Naive B cell (primary cell): ENCODE measurements at regions not wholly inside any gene's neighbourhood (a gene's known extent, or its start where the extent isn't known, plus 50 kb on each side); places are given as distances from the start of the nearest gene placed in this dataset.
"Not testable (repeated sequence)": the region's sequence is repeated elsewhere in the genome, so short reads cannot be mapped to it uniquely, and the experiment has no call there.

Source experiments
- ATAC-seq, 2 donors: fragments of 150-1000 bp; cut with Tn5 transposase; 2 replicates each; pipeline ENCODE4 v1.10.0; 2021; ENCODE audit warnings: low read depth in 2 of 2, mild to moderate bottlenecking in 2 of 2, moderate library complexity in 2 of 2
- DNase-seq: peaks from one replicate; pipeline ENCODE4 v3.0.0; 2022
- H3K27ac Mint-ChIP-seq, 6 donors: one replicate each; pipeline ENCODE4 v1.8.0; 2020 to 2022; ENCODE audit warnings: mild to moderate bottlenecking in 6 of 6, mixed read lengths in 6 of 6, moderate library complexity in 5 of 6, inconsistent platforms in 2 of 6
- H3K27me3 Mint-ChIP-seq, 3 donors: one replicate each; pipeline ENCODE4 v1.8.0; 2021 to 2022; ENCODE audit warnings: mixed read lengths in 3 of 3, mild to moderate bottlenecking in 1 of 3
- H3K36me3 Mint-ChIP-seq, 2 donors: one replicate each; pipeline ENCODE4 v1.8.0; 2020 to 2022; ENCODE audit warnings: mixed read lengths in 2 of 2, inconsistent platforms in 1 of 2, mild to moderate bottlenecking in 1 of 2
- H3K4me1 Mint-ChIP-seq, 3 donors: one replicate each; pipeline ENCODE4 v1.8.0; 2020 to 2022; ENCODE audit warnings: mixed read lengths in 3 of 3, inconsistent platforms in 1 of 3, mild to moderate bottlenecking in 1 of 3, moderate library complexity in 1 of 3
- H3K4me3 Mint-ChIP-seq, 8 donors: one replicate each; pipeline ENCODE4 v1.8.0; 2020 to 2022; ENCODE audit warnings: mild to moderate bottlenecking in 8 of 8, mixed read lengths in 8 of 8, moderate library complexity in 8 of 8, inconsistent platforms in 2 of 8
- H3K9me3 Mint-ChIP-seq, 7 donors: one replicate each; pipeline ENCODE4 v1.8.0; 2020 to 2022; ENCODE audit warnings: mixed read lengths in 7 of 7, mild to moderate bottlenecking in 5 of 7, inconsistent platforms in 2 of 7, moderate library complexity in 1 of 7

DNA sequence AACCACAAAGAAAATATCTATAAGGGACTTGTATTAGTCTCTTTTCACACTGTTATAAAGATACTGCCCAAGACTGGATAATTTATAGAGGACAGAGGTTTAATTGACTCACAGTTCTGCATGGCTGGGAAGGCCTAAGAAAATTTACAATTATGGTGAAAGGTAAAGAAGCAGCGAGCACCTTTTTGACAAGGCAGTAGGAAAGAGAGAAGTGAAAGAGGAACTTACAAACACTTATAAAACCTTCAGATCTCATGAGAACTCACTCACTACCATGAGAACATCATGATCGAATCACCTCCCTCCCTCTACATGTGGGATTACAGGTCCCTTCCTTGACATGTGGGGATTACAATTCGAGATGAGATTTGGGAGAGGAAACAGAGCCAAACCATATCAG is 856.0 kb downstream of the TRAM1L1 start:
- Mint-ChIP-seq H3K27me3 (no peaks in the 10 kb centered on the region), H3K27ac (no peak overlapping the region), H3K36me3 (no peaks in the 10 kb centered on the region), H3K4me3 (no peak overlapping the region), H3K9me3 (peaks cover 0 to 22% (median 3%) of the 10 kb centered on the region in 7 donors), H3K4me1 (no peaks in the 10 kb centered on the region)
- no peak for DNase-seq
- ATAC-seq = no peak

DNA sequence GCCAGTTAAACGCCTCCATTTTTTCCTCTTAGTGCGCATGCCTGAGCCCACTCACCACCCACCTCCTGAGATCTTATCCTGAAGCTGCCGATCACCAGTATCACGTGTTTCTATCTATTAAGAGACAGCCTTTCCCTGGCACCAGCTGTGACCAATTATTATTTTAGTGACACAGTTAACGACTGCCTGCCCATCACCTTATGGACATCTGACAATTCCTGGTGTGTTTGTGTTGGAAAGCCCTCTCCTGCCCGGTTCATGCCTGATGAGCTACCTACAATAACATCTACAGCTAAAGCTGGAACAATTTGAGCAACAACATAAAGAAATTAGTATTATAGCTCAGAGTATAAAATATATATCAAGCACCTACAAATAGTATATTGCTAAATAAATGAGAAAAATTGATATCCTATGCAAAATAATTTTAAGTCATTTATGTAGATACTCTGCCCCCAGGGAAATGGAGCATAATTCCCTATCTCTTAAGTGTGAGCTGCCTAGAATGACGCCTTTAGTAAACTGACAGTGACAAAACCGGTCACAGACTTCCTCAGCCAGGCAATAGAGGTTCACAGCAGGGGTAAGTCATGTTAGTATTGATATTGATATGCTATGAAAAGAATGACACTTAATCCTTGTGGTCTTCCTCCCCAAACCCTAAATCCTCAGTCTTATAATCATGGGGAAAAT is 862.2 kb downstream of the TRAM1L1 start:
- DNase-seq (no peak), ATAC-seq (no peak)
- no peaks in the 10 kb centered on the region for H3K27me3 Mint-ChIP-seq
- no peaks in the 10 kb centered on the region for H3K36me3 Mint-ChIP-seq
- H3K4me3 Mint-ChIP-seq = no peak overlapping the region
- peaks cover 0 to 8% (median 3%) of the 10 kb centered on the region in 7 donors for H3K9me3 Mint-ChIP-seq
- H3K4me1 Mint-ChIP-seq = no peaks in the 10 kb centered on the region
- no peak overlapping the region for H3K27ac Mint-ChIP-seq

DNA sequence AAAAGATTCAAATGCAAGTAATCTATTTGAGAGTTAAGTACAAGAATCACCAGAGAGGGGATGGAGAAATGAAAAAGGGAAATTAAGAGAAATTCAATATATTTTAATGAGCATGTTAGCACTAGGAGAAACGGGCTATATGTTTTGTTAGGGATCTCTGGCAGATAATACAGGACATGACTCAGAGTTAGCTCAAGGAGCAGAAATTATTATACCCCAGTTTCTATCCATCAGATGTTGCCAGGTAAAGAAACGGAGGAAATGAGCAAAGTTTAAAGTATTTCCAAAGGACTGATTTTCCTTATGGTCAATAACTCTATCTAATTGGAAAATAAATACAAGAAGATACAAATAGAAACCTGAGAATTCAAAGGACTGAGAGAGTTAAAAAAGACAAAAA is 867.6 kb downstream of the TRAM1L1 start:
- peaks cover 0 to 7% (median 1%) of the 10 kb centered on the region in 7 donors for H3K9me3 Mint-ChIP-seq
- H3K4me3 Mint-ChIP-seq = no peak overlapping the region
- no peaks in the 10 kb centered on the region for H3K27me3 Mint-ChIP-seq
- H3K4me1 Mint-ChIP-seq = no peaks in the 10 kb centered on the region
- H3K27ac Mint-ChIP-seq = no peak overlapping the region
- no peaks in the 10 kb centered on the region for H3K36me3 Mint-ChIP-seq
- no peak for DNase-seq
- ATAC-seq = no peak

DNA sequence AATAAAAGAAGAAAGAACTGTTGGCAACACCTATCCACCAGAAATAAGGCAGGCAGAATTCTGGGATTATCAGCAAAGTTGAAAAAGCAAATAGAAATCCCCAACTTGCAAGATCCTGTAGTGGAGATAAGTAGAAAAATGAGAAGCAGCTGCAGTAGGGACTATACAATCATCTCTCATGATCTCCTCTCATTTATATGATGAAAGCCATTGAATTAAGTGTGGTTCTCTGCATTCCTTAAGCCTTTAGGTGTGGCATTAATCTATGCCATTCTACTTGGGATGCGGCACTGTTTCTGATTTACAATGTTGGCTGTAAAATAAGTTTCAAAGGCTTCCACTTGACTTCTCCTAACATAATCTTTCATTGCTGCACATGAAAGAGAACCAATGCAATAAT is 869.8 kb downstream of the TRAM1L1 start:
- H3K9me3 Mint-ChIP-seq = peaks cover 0 to 7% (median 0%) of the 10 kb centered on the region in 7 donors

DNA sequence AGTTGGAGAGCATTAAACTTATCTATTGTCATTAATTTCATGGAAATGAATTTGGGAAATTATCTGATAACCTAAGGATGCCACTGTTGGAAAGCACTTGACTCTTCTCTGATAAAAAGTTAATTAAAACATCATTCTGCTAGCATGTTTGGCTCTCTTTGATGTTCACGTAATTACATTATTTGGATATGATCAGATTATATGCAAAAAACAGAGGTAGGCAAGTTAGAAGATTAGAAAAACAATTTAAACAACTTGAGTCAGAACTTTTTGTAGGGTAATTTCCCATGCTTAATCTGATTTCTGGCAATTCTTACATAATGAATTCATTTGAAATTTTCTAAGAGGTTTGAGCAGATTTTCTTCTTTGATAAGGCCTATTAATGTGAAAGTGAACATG is 882.9 kb downstream of the TRAM1L1 start:
- ATAC-seq (no peak), DNase-seq (no peak)
- Mint-ChIP-seq H3K4me1 (no peaks in the 10 kb centered on the region), H3K27me3 (no peaks in the 10 kb centered on the region), H3K4me3 (no peak overlapping the region), H3K36me3 (no peaks in the 10 kb centered on the region), H3K9me3 (peaks cover 0 to 4% (median 1%) of the 10 kb centered on the region in 7 donors), H3K27ac (no peak overlapping the region)

More for the DNA sequence above, 869.8 kb downstream of the TRAM1L1 start:
- ATAC-seq (no peak), DNase-seq (no peak)
- H3K36me3 Mint-ChIP-seq = no peaks in the 10 kb centered on the region
- H3K27me3 Mint-ChIP-seq = no peaks in the 10 kb centered on the region
- no peaks in the 10 kb centered on the region for H3K4me1 Mint-ChIP-seq
- no peak overlapping the region for H3K27ac Mint-ChIP-seq
- no peak overlapping the region for H3K4me3 Mint-ChIP-seq

DNA sequence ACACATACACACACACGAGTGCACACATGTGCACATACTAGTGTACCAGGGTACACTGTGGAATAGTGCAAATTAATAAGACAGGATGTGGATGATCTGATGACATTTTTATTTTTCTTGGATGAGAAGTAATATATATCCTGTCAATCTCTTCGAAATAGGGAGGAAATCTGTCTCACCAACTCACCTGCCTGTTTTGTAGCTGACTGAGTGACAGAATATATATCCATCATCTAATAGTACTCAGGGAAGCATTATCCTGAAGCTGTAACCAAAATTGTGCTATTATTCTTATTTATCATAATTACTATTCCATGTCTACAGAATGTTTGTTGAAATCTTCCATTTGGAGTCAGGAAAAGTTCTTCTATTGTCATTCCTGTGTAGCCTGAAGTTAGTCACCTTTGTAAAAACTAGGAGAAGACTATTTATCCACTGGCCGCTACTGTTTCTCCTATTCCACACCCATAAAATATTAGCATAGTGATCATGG is 888.0 kb downstream of the TRAM1L1 start:
- H3K4me1 Mint-ChIP-seq = no peaks in the 10 kb centered on the region
- no peaks in the 10 kb centered on the region for H3K27me3 Mint-ChIP-seq
- H3K4me3 Mint-ChIP-seq = no peak overlapping the region
- no peak overlapping the region for H3K27ac Mint-ChIP-seq
- no peak for ATAC-seq
- DNase-seq = no peak
- no peaks in the 10 kb centered on the region for H3K9me3 Mint-ChIP-seq
- no peaks in the 10 kb centered on the region for H3K36me3 Mint-ChIP-seq

DNA sequence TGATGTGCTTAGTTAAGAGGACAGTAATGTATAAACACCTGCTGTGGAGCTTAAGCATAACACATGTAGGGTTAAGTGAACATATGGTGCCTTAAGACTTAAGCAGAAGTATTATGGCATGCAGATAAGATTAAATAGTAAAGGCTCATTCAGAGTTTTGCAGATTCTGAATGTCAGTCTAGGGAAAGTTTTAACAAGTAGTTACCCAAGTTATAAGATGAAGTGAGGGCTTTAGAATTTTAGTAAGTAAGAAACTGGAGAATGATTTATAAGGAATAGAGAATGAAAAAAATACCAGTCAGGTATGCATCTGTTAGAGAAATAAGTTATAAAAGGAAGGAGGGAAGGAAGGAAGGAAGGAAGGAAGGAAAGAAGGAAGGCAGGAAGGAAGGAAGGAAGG is 902.1 kb downstream of the TRAM1L1 start:
- Mint-ChIP-seq H3K9me3 (peaks cover 0 to 4% (median 0%) of the 10 kb centered on the region in 7 donors), H3K4me3 (no peak overlapping the region), H3K4me1 (no peaks in the 10 kb centered on the region), H3K27ac (no peak overlapping the region), H3K27me3 (no peaks in the 10 kb centered on the region), H3K36me3 (no peaks in the 10 kb centered on the region)
- DNase-seq (no peak), ATAC-seq (no peak)

DNA sequence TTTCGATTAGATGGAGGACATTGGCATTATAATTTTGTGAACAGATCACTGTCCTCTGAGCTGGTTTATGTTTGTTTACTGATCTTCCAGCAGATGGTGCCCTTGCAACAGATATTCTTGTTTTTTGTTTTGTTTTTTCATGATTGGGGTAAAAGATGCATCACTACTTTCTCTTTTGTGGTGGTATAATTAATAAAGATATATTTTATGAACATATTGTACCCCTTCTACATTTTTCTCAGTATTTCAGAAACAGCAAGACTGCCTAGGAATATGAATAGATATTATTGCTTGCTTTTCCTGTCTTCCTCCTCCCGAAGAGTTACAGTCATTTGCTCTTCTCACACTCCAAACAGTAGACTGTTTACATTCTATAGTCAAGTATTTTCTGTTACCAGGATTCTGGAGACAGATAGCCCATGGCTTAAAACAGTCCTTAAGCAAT is 905.2 kb downstream of the TRAM1L1 start:
- Mint-ChIP-seq H3K27me3 (peaks cover 0 to 3% (median 0%) of the 10 kb centered on the region in 3 donors), H3K9me3 (peaks cover 0 to under 1% (median 0%) of the 10 kb centered on the region in 7 donors), H3K27ac (no peak overlapping the region), H3K4me1 (no peaks in the 10 kb centered on the region), H3K4me3 (no peak overlapping the region), H3K36me3 (no peaks in the 10 kb centered on the region)
- DNase-seq (no peak), ATAC-seq (no peak)

DNA sequence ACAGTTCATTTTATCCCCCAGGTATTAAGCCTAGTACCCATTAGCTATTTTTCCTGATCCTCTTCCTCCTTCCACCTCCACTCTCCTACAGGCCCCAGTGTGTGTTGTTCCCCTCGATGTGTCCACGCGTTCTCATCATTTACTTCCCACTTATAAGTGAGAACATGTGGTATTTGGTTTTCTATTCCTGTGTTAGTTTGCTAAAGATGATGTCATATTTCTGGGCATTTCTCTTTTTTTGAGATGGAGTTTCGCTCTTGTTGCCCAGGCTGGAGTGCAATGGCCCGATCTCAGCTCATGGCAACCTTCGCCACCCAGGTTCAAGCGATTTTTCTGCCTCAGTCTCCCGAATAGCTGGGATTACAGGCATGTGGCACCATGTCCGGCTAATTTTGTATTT is 934.0 kb downstream of the TRAM1L1 start:
- ATAC-seq, H3K27me3 Mint-ChIP-seq, DNase-seq, H3K4me3 Mint-ChIP-seq, H3K4me1 Mint-ChIP-seq, H3K9me3 Mint-ChIP-seq, H3K36me3 Mint-ChIP-seq, H3K27ac Mint-ChIP-seq: not testable (repeated sequence)

DNA sequence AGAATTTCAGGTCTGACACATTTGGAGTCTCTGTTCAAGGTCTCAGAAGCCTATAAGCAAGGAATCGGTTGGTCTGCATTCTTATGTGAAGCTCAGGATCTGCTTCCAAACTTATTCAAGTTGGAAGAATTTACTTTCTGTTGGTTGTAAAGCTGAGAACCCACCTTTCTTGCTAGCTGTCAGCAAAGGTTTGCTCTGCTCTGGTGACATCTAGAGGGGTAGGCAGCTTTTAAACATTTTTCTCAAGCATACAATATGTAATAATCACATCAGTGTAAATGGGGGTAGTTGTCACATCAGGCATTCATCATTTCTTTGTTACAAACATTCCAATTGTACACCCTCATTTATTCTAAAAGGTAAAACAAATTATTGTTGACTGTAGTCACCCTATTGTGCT is 935.2 kb downstream of the TRAM1L1 start:
- Mint-ChIP-seq H3K4me3 (no peak overlapping the region), H3K4me1 (no peaks in the 10 kb centered on the region), H3K9me3 (peaks cover 0 to 2% (median 0%) of the 10 kb centered on the region in 7 donors), H3K27ac (no peak overlapping the region), H3K36me3 (no peaks in the 10 kb centered on the region), H3K27me3 (no peaks in the 10 kb centered on the region)
- DNase-seq (no peak), ATAC-seq (no peak)

DNA sequence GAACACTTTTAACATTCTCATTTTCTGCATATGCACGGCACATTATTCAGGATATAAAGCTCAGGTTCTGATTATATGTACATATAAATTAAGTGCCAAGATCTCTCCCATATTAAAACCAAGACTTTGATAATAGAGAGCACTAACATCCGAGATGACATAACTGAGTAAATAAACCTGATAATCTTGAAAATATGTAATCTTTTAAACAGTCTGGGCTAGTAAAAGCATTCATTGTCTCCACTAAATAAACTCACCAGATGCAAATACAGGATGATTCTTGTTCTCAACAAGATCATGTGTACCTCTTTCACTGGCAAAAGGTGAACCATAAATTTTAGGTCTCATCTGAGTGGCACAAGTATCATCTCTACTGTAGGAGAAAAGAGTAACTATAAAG is 942.2 kb downstream of the TRAM1L1 start:
- no peaks in the 10 kb centered on the region for H3K27me3 Mint-ChIP-seq

DNA sequence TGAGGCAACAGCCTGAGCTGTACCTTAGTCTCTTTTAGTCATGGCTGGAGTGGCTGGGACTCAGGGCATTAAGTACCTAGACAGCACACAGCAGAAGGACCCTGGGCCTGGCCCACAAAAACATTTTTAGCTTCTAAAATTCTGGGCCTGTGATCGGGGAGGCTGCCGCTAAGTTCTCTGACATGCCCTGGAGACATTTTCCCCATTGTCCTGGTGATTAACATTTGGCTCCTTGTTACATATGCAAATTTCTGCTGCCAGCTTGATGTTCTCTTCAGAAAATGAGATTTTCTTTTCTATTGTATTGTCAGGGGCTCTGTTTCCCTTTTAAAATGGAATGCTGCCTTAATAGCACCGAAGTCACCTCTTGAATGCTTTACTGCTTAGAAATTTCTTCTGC is 952.4 kb downstream of the TRAM1L1 start:
- Mint-ChIP-seq H3K9me3 (peaks cover 0 to 9% (median 0%) of the 10 kb centered on the region in 7 donors), H3K27me3 (no peaks in the 10 kb centered on the region), H3K4me1 (no peaks in the 10 kb centered on the region), H3K4me3 (no peak overlapping the region), H3K27ac (no peak overlapping the region), H3K36me3 (no peaks in the 10 kb centered on the region)
- DNase-seq = no peak
- ATAC-seq = no peak

More for the DNA sequence above, 942.2 kb downstream of the TRAM1L1 start:
- H3K36me3 Mint-ChIP-seq = no peaks in the 10 kb centered on the region
- ATAC-seq (no peak), DNase-seq (no peak)
- no peak overlapping the region for H3K4me3 Mint-ChIP-seq
- peaks cover 0 to 2% (median 0%) of the 10 kb centered on the region in 7 donors for H3K9me3 Mint-ChIP-seq
- no peak overlapping the region for H3K27ac Mint-ChIP-seq
- H3K4me1 Mint-ChIP-seq = no peaks in the 10 kb centered on the region

DNA sequence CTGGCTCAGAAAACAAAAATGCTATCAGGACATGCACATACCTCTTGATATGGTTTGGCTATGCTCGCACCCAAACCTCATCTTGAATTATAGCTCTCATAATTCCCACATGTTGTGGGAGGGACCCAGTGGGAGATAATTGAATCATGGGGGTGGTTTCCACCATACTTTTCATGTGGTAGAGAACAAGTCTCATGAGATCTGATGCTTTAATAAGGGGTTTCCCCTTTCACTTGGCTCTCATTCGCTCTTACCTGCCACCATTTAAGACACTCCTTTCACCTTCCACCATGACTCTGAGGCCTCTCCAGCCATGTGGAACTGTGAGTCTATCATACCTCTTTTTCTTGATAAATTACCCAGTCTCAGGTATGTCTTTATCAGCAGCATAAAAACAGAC is 958.6 kb downstream of the TRAM1L1 start:
- ATAC-seq = no peak
- peaks cover 0 to 5% (median 0%) of the 10 kb centered on the region in 7 donors for H3K9me3 Mint-ChIP-seq
- H3K4me3 Mint-ChIP-seq = no peak overlapping the region
- H3K36me3 Mint-ChIP-seq = no peaks in the 10 kb centered on the region
- no peaks in the 10 kb centered on the region for H3K4me1 Mint-ChIP-seq
- H3K27me3 Mint-ChIP-seq = no peaks in the 10 kb centered on the region
- H3K27ac Mint-ChIP-seq = no peak overlapping the region
- no peak for DNase-seq

DNA sequence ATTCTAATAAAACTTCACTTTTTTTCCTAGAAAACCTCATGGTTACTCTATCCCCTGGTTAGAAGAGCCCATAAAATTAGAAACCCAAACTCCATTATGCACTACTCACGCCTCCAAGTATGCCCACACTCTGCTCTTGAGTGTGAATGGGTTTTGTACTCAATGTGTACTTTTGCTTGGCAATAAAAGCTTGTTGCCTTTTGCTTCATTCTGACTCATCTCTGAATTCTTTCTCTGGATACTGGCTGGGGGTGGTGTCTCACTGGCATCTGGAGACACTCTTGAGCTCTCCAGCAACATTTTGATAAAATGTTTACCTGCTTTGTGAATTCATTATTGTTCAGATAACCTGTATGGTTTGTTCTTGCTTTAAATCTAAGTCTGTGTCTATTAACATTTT is 963.3 kb downstream of the TRAM1L1 start:
- Mint-ChIP-seq H3K27me3 (no peaks in the 10 kb centered on the region), H3K36me3 (no peaks in the 10 kb centered on the region), H3K27ac (no peak overlapping the region), H3K9me3 (peaks cover 0 to 4% (median 0%) of the 10 kb centered on the region in 7 donors), H3K4me1 (no peaks in the 10 kb centered on the region), H3K4me3 (no peak overlapping the region)
- no peak for DNase-seq
- no peak for ATAC-seq
